ENCODE measurements at regions not wholly inside any gene's neighbourhood (a gene's known extent, or its start where the extent isn't known, plus 50 kb on each side); places are given as distances from the start of the nearest gene placed in this dataset.

DNA sequence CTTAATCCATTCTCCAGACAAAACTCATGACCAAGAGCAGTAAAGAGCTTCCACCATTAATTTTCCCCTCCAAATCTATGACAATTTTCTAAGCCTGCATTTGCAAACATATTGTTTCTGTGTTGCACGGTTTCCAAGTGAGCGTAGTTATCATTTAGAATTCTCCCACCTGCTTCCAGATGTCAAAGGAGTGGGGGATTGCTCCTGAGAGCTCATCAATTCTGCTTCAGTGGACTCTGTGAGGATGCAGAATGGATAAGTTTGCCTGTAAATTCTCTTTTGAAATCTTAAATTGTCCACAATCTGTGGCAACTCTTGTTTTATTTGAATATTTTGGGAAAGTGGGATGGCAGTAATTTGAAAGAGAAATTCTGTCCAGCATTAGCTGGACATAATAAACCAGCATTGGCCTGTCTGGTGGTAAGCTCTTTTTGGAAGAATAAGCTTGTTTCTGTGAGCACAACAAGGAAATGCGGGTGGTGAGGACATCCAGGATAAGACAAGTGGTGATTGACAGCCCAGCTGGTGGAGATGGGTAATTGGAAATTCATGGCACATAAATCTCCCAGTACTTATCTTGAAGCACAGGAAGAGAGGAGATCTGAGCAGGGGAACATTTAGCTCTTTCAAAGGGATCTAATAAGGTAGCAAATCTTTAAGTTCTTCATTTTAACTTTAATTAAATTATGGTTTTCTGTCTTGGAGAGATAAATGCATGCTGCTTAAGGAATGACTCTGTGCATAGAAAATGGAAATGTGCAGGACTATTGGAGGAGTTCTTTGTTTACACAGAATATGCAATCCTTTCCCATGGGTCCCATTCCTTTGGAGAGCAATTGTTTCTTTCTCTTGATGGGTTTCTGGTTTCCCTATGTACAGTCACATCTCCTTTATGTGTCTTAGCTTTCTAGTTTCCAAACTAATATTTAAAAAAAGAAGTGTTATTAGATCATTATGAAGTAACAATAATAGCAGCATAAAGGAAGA is 73.2 kb downstream of the FAT3 start:
- intact Hi-C loops (cut with DNase I, micrococcal nuclease) = no loop called here
- H3K9me3 Mint-ChIP-seq = peaks cover 4% of the 10 kb centered on the region
- ChIA-PET CTCF (no interaction called here), POLR2A (no interaction called here)
- H3K4me1 Mint-ChIP-seq (ENCODE audit: low read depth) = no peaks in the 10 kb centered on the region
- ATAC-seq (ENCODE audit: poor library complexity) (no peak), DNase-seq (no peak)
- Histone ChIP-seq H3K4me3 (ENCODE audit: low read length) (no peak overlapping the region), H3K36me3 (ENCODE audit: insufficient read depth, low read length) (no peaks in the 10 kb centered on the region), H3K9me3 (ENCODE audit: control insufficient read depth in 1 of 2, insufficient read depth in 1 of 2, low read length in 2 of 2) (no peaks in the 10 kb centered on the region), H3K27ac (ENCODE audit: low read depth in 1 of 2, low read length in 2 of 2) (no peak overlapping the region), H3K4me1 (ENCODE audit: insufficient read depth, low read length) (no peaks in the 10 kb centered on the region), H3K27me3 (ENCODE audit: control insufficient read depth in 1 of 2, insufficient read depth in 2 of 2, low read length in 2 of 2) (no peaks in the 10 kb centered on the region)
- TF ChIP-seq, protein P1, sequence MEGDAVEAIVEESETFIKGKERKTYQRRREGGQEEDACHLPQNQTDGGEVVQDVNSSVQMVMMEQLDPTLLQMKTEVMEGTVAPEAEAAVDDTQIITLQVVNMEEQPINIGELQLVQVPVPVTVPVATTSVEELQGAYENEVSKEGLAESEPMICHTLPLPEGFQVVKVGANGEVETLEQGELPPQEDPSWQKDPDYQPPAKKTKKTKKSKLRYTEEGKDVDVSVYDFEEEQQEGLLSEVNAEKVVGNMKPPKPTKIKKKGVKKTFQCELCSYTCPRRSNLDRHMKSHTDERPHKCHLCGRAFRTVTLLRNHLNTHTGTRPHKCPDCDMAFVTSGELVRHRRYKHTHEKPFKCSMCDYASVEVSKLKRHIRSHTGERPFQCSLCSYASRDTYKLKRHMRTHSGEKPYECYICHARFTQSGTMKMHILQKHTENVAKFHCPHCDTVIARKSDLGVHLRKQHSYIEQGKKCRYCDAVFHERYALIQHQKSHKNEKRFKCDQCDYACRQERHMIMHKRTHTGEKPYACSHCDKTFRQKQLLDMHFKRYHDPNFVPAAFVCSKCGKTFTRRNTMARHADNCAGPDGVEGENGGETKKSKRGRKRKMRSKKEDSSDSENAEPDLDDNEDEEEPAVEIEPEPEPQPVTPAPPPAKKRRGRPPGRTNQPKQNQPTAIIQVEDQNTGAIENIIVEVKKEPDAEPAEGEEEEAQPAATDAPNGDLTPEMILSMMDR (IDR thresholded peaks at IDR 0.05) = no peak
- H3K36me3 Mint-ChIP-seq (ENCODE audit: low read depth) = no peaks in the 10 kb centered on the region
- H3K27me3 Mint-ChIP-seq = no peaks in the 10 kb centered on the region
- no peak overlapping the region for H3K27ac Mint-ChIP-seq
- no peak overlapping the region for H3K4me3 Mint-ChIP-seq

DNA sequence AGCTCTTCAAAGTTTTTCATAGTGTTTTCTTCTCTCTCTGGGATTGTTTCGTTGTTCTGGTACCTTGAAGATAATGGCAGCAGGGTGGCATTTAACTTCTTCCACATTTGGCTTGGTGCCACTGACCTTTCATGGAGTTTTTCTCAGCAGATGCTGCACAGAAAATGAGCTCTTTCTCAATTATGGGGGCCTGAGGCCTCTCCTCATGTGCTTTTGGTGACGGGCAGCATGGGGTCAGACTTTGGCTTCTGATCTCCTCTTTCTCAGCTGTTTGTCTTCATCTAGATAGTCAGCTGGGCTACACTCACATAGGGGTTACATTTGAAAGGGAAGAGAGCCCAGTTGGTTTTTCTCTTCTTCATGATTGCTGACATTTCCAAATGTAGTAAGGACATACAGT is 76.3 kb downstream of the FAT3 start:
- Mint-ChIP-seq H3K36me3 (ENCODE audit: low read depth) (no peaks in the 10 kb centered on the region), H3K4me3 (no peak overlapping the region), H3K27ac (no peak overlapping the region), H3K4me1 (ENCODE audit: low read depth) (no peaks in the 10 kb centered on the region), H3K27me3 (no peaks in the 10 kb centered on the region), H3K9me3 (no peaks in the 10 kb centered on the region)
- DNase-seq (no peak), ATAC-seq (ENCODE audit: poor library complexity) (no peak)
- CTCF ChIA-PET = no interaction called here
- intact Hi-C loops (cut with DNase I, micrococcal nuclease) = no loop called here
- Histone ChIP-seq H3K27me3 (ENCODE audit: control insufficient read depth in 1 of 2, insufficient read depth in 2 of 2, low read length in 2 of 2) (no peaks in the 10 kb centered on the region), H3K27ac (ENCODE audit: low read depth in 1 of 2, low read length in 2 of 2) (no peak overlapping the region), H3K36me3 (ENCODE audit: insufficient read depth, low read length) (no peaks in the 10 kb centered on the region), H3K4me1 (ENCODE audit: insufficient read depth, low read length) (no peaks in the 10 kb centered on the region), H3K4me3 (ENCODE audit: low read length) (no peak overlapping the region), H3K9me3 (ENCODE audit: control insufficient read depth in 1 of 2, insufficient read depth in 1 of 2, low read length in 2 of 2) (no peaks in the 10 kb centered on the region)
- POLR2A ChIA-PET = no interaction called here
- TF ChIP-seq, protein P1 (IDR thresholded peaks at IDR 0.05) = no peak

DNA sequence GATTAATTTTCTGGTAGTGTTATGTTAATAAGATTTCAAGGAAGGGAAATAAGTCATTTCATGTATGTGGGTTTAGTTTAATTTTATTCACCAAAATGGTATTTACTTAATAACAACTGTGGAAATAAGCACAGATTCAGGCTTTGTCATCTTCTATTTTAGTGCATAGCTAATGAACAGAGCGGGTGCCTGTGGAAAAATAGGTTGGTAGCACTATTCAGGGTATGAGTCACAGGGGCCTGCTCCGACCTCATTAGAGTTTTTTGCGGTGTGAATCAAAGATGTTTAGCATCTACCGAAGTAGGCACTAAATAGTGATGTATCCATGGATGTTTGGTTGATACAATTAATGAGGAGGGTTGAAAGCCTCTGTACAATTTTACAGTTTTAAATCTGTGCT is 78.2 kb downstream of the FAT3 start:
- TF ChIP-seq, protein P1 (IDR thresholded peaks at IDR 0.05) = no peak
- Mint-ChIP-seq H3K27ac (no peak overlapping the region), H3K4me3 (no peak overlapping the region), H3K36me3 (ENCODE audit: low read depth) (no peaks in the 10 kb centered on the region), H3K27me3 (no peaks in the 10 kb centered on the region), H3K9me3 (no peaks in the 10 kb centered on the region), H3K4me1 (ENCODE audit: low read depth) (no peaks in the 10 kb centered on the region)
- no peaks in the 10 kb centered on the region for H3K27me3 ChIP-seq (ENCODE audit: control insufficient read depth in 1 of 2, insufficient read depth in 2 of 2, low read length in 2 of 2)
- H3K4me3 ChIP-seq (ENCODE audit: low read length) = no peak overlapping the region
- DNase-seq = no peak
- H3K4me1 ChIP-seq (ENCODE audit: insufficient read depth, low read length) = no peaks in the 10 kb centered on the region
- ChIA-PET CTCF (no interaction called here), POLR2A (no interaction called here)
- intact Hi-C loops (cut with DNase I, micrococcal nuclease) = no loop called here
- no peaks in the 10 kb centered on the region for H3K9me3 ChIP-seq (ENCODE audit: control insufficient read depth in 1 of 2, insufficient read depth in 1 of 2, low read length in 2 of 2)
- no peak overlapping the region for H3K27ac ChIP-seq (ENCODE audit: low read depth in 1 of 2, low read length in 2 of 2)
- no peak for ATAC-seq (ENCODE audit: poor library complexity)
- no peaks in the 10 kb centered on the region for H3K36me3 ChIP-seq (ENCODE audit: insufficient read depth, low read length)
